Coronary artery (tissue), 2 donors: ENCODE measurements at regions not wholly inside any gene's neighbourhood (a gene's known extent, or its start where the extent isn't known, plus 50 kb on each side); places are given as distances from the start of the nearest gene placed in this dataset.

ENCODE experiments used
- DNase-seq: peaks from one replicate; pipeline ENCODE4 v3.0.0-alpha.2; 2017; ENCODE audit warnings: low spot score
- H3K27ac ChIP-seq, 2 donors: fragments of 200-600 bp; sonication (generic); one replicate each; pipeline ENCODE4 v1.5.1; 2016 to 2019
- H3K4me3 ChIP-seq: fragments of 200-600 bp; sonication (generic); 2 replicates; pipeline ENCODE4 v1.5.1; 2016; ENCODE audit warnings: mild to moderate bottlenecking, moderate library complexity
- CTCF ChIP-seq: fragments of 200-600 bp; sonication (generic); IDR thresholded peaks from one replicate; pipeline ENCODE4 v1.5.1; 2019; ENCODE audit warnings: antibody characterized with exemption

GRCh38 chr11:134521001-134521400, 109.0 kb upstream of the B3GAT1 start:
- no peak for DNase-seq
- Histone ChIP-seq H3K4me3 (no peak overlapping the region), H3K27ac (no peak overlapping the region)
- no peak for TF ChIP-seq CTCF

- no peak for TF ChIP-seq CTCF
- no peak overlapping the region for H3K27ac ChIP-seq
- no peak overlapping the region for H3K4me3 ChIP-seq
- no peak for DNase-seq
These were observed 107.7 kb upstream of the B3GAT1 start for GRCh38 chr11:134519788-134520187.

GRCh38 chr11:134519390-134519750, 107.3 kb upstream of the B3GAT1 start:
- H3K27ac ChIP-seq, result no peak overlapping the region
- TF ChIP-seq CTCF, result no peak
- no peak for DNase-seq
- no peak overlapping the region for H3K4me3 ChIP-seq

GRCh38 chr11:134518616-134519389, 106.8 kb upstream of the B3GAT1 start:
- Histone ChIP-seq H3K27ac (no peak overlapping the region), H3K4me3 (no peak overlapping the region)
- TF ChIP-seq CTCF, result no peak
- no peak for DNase-seq

GRCh38 chr11:134517621-134518293, 105.7 kb upstream of the B3GAT1 start:
- no peak for DNase-seq
- no peak for TF ChIP-seq CTCF
- no peak overlapping the region for H3K4me3 ChIP-seq
- H3K27ac ChIP-seq, result no peak overlapping the region

- Histone ChIP-seq H3K4me3 (no peak overlapping the region), H3K27ac (no peak overlapping the region)
- TF ChIP-seq CTCF, result no peak
- DNase-seq, result no peak
These were observed 105.1 kb upstream of the B3GAT1 start for GRCh38 chr11:134517115-134517514.

- no peak for TF ChIP-seq CTCF
These were observed 104.5 kb upstream of the B3GAT1 start for GRCh38 chr11:134516529-134516928.

More at GRCh38 chr11:134516529-134516928, 104.5 kb upstream of the B3GAT1 start:
- DNase-seq, result no peak
- Histone ChIP-seq H3K4me3 (no peak overlapping the region), H3K27ac (no peak overlapping the region)
